ENCODE measurements at regions not wholly inside any gene's neighbourhood (a gene's known extent, or its start where the extent isn't known, plus 50 kb on each side); places are given as distances from the start of the nearest gene placed in this dataset.

DNA sequence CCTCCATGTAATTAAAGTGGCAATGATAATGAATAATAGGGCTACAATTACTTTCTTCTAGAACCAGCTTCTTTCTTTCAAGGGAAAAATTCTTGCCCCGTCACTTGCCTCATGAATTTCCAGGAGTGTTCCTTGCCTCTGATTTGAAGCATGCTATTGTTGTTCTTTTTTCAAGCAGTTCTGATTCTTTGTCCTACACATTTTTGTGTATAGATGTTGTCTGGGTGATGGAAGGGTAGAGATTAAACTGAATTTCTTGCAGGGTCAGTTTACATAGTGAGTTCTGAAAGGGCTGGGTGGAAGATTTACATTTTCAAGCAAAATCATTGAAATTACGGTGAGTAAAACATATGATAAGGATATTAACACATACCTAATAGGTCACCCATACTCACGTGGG, 107.0 kb upstream of the TENM3 start:
- no peak for TF ChIP-seq JUND (IDR thresholded peaks at IDR 0.05; ENCODE audit: low read depth)
- no peak for DNase-seq (ENCODE audit: low read depth in 1 of 2, low spot score in 1 of 2)
- in situ Hi-C loops (cut with HindIII; ENCODE audit: low pct_unique_long_range_greater_than_20kb, low sequenced_read_pairs), result no loop called here

DNA sequence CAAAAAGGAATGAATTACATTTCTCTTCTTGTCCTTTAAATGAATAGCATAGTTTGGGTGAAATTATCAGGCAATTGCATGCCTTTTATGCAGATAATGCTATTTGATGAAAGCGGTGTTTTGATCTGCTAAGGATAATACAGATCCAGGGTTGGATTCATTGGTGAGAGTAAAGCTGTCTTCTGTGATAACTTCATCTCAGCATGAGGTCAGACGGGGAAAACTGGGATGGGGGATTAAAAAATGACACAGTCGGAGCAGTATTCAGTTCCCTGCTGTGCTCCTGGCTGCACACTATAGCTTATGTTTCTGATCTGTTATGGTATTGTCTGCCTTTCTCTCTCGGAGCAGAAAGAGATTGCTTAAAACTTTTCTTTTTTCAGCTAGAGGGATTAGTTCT, 105.9 kb upstream of the TENM3 start:
- no peak for TF ChIP-seq JUND (IDR thresholded peaks at IDR 0.05; ENCODE audit: low read depth)
- in situ Hi-C loops (cut with HindIII; ENCODE audit: low pct_unique_long_range_greater_than_20kb, low sequenced_read_pairs), result no loop called here
- no peak for DNase-seq (ENCODE audit: low read depth in 1 of 2, low spot score in 1 of 2)

DNA sequence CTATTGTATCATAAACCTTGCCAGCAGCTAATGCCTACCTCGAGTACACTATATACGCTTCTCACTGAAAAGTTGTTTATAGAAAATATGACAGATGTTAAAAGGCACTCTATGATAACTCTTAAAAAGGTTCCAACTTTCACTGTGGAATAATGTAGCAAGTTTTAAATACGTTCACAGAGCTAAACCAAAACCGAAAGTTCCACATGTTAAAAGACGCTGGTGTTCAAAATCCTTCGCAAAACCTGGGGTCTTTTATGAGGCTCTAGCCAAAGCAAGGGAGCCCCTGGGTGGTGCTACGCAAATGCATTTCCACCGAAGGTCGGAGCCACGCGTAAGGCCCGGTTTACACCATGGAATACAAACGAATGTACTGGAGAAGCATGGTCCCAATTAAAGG, 103.7 kb upstream of the TENM3 start:
- TF ChIP-seq JUND (IDR thresholded peaks at IDR 0.05; ENCODE audit: low read depth), result no peak

DNA sequence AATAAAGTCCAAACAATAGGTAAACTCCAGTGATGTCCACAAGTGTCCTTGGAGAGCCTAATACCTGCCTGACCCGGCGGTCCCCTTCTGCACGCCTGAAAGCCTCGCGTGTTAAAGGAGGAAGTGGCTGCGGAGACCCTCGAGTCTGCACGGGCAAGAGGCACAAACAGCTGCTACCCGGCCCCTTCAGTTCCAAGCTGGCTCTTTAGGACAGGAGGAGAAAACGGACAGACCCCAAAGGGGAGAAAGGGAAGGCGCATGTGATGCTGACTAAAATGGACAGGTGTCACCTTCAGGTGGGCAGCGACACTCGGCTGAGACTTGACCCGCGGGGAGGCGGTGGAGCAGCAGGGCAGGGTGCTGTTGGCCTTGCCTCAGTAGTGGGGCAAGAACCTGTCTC, 102.7 kb upstream of the TENM3 start:
- TF ChIP-seq JUND (IDR thresholded peaks at IDR 0.05; ENCODE audit: low read depth), result no peak
- in situ Hi-C loops (cut with HindIII; ENCODE audit: low pct_unique_long_range_greater_than_20kb, low sequenced_read_pairs), result no loop called here
- no peak for DNase-seq (ENCODE audit: low read depth in 1 of 2, low spot score in 1 of 2)

More for the DNA sequence above, 103.7 kb upstream of the TENM3 start:
- in situ Hi-C loops (cut with HindIII; ENCODE audit: low pct_unique_long_range_greater_than_20kb, low sequenced_read_pairs), result no loop called here
- DNase-seq (ENCODE audit: low read depth in 1 of 2, low spot score in 1 of 2), result no peak

DNA sequence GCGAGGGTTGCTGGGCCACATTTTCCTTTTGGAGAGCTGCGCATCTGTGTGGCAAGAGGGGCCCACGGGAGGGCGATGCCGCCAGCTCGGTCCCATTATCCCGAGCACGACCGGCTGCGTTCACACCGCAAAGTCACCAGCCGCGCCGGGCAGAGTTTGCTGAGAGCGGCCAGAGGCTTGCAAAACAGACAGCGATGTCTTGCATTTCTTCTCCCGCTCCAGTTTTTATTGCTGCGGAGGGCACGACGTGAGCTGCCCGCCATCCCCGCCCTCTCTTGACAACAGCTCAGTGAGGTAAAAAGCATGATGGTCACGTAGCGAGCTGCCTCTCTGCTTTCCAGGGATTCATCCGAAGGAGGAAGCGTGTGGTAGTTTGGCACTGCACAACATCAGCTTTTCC, 102.1 kb upstream of the TENM3 start:
- DNase-seq (ENCODE audit: low read depth in 1 of 2, low spot score in 1 of 2), result no peak
- in situ Hi-C loops (cut with HindIII; ENCODE audit: low pct_unique_long_range_greater_than_20kb, low sequenced_read_pairs), result no loop called here
- no peak for TF ChIP-seq JUND (IDR thresholded peaks at IDR 0.05; ENCODE audit: low read depth)

DNA sequence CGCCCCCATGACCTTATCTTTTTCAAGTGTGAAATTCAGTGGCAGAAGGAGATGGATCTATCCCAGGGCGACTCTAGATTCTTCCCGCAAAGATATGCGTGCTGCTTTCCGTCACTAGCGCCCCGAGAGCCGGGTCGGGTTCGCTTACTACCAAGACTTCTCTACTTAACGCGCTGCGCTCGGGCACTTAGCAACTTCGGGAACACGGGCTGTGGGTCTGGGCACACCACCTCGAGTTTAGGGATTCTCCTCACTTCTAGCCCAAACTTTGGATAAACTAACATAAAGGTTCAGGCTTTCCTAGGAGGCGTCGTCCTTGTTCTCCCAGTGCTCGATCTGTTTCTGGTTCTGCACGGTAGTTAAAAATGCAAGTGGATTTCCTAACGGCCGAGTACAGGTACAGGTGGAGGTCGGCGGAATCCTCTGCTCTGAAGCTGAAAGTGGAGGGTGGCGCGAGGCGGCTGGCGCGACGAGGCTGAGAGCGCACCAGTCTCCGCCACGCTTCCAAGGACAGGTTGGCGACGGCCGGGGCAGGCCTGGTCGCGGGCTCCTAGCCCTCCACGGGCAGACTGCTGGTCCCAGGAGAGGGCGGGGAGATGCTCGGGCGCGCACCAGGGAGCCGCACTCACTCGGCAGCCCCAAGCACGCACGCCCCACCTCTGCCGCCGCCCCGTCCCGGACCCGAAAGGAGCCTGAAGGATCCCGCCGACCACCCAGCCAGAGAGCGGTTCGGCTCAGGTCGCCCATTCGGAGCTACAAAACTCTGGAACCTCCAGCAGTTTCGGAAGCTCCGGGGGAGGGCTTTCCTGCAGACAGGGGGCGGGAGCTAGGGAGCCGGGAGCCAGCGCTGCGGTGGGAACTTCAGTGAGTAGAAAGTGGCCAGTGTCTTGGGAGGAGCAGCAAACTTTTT, 100.8 kb upstream of the TENM3 start:
- DNase-seq (ENCODE audit: low read depth in 1 of 2, low spot score in 1 of 2), result no peak
- in situ Hi-C loops (cut with HindIII; ENCODE audit: low pct_unique_long_range_greater_than_20kb, low sequenced_read_pairs), result no loop called here
- TF ChIP-seq JUND (IDR thresholded peaks at IDR 0.05; ENCODE audit: low read depth), result no peak

DNA sequence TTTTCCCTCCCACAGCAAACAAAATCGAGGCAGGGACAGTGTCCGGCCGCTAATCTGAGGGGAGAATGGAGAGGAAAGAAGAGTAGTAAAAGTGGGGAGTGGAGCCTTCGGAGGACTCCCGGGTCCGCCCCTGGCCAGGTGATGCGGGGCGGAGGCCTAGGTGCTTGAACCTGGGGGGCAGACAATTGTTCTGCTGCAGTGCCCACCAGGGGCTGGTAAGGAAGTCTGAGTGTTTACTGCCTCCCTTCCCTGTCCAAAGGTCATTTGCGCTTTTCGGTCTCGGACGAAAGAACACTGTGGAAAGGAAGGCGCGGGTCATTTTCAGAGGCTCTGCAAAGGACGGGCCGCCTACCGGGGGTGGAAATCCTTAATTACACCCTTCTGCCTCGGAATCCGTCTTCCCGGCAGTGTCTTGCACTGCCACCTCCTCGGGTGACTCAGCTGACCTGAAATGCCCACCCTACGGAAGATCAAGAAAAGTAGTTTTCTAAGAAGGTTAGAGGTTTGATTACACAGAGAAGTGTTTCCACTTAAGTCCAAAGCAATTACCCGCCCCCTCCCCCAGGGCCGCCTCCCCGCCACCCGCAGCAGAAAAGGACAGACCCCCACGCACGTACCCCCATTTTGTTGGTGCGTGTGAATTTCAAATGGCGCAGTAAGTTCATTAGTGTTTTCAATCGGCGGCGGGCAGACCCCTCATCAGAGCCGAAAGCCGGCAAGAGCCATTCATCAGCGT, 99.9 kb upstream of the TENM3 start:
- TF ChIP-seq JUND (IDR thresholded peaks at IDR 0.05; ENCODE audit: low read depth), result no peak
- DNase-seq (ENCODE audit: low read depth in 1 of 2, low spot score in 1 of 2), result no peak
- in situ Hi-C loops (cut with HindIII; ENCODE audit: low pct_unique_long_range_greater_than_20kb, low sequenced_read_pairs), result no loop called here

DNA sequence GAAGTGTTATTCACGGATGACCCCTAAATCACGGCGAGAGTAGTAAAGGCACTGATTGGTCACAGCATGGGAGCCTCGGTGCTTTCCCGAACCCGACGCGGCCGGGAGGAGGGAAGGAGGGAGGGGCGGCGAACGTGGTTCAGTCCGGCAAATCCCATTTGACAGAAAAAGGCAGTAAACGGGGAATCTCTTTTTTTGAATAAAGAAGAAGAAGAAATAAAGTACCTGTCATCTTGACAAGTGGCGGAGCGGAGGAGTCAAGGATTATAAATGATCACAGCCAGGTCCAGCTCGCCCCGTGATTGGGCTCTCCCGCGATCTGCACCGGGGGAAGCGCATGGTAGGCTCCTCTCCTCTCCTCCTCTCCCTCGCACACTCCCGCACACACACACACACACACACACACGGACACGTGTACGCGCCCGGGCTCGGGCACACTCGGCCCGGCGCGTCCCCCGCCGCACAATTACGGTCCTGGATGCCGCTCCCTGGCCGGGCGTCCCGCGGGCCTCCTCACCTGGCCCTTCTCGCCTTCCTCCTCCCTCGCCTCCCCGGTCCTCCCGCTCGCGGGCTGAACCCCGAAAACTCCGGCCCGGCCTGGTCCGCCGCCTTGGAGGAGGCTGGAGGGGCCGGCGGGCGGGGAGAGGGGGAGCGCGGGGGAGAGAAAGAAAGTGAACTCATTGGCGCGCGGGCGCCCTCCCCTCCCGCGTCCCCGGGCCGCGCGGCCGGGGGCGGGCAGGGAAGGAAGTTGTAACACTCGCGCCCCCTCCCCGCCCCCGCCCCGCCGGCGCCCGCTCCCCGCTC, 99.2 kb upstream of the TENM3 start:
- DNase-seq (ENCODE audit: low read depth in 1 of 2, low spot score in 1 of 2), result peak; percentile 63 to 72
- no peak for TF ChIP-seq JUND (IDR thresholded peaks at IDR 0.05; ENCODE audit: low read depth)
- in situ Hi-C loops (cut with HindIII; ENCODE audit: low pct_unique_long_range_greater_than_20kb, low sequenced_read_pairs), result no loop called here

DNA sequence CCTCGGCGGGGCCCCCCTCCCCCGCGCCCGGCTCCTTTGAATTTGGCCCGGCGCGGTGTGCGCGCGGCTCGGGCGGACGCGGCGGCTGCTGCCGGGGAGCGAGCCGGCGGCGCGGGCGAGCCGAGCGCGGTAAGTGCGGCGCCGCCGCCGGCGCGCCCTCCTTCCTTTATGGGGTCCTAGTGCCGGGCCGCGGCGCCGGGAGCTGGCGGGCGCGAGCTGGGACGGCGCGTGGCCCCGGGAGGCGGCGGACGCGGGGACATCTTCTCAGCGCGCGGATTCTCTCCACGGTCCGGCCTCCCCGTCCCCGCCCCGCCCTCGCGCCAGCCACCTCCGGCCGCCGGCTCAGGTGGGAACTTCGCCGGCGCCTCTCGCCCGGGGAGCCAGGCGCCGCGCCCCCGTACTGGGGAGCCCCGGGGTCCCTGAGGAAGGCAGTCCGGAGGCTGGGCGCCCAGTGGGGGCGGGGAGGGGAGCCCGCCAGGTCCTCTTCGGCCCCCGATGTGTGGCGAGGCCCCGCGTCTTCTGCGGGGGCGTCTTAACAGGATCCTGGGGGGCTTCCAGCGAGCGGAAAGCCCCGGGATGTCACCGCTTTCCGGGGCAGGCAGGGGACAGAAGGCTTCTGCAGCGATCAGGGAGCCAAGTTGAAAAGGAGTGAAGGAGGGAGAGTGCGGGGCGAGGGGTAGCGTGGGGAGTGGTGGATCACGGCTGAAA, 98.4 kb upstream of the TENM3 start:
- no peak for DNase-seq (ENCODE audit: low read depth in 1 of 2, low spot score in 1 of 2)
- TF ChIP-seq JUND (IDR thresholded peaks at IDR 0.05; ENCODE audit: low read depth), result no peak
- in situ Hi-C loops (cut with HindIII; ENCODE audit: low pct_unique_long_range_greater_than_20kb, low sequenced_read_pairs), result no loop called here

DNA sequence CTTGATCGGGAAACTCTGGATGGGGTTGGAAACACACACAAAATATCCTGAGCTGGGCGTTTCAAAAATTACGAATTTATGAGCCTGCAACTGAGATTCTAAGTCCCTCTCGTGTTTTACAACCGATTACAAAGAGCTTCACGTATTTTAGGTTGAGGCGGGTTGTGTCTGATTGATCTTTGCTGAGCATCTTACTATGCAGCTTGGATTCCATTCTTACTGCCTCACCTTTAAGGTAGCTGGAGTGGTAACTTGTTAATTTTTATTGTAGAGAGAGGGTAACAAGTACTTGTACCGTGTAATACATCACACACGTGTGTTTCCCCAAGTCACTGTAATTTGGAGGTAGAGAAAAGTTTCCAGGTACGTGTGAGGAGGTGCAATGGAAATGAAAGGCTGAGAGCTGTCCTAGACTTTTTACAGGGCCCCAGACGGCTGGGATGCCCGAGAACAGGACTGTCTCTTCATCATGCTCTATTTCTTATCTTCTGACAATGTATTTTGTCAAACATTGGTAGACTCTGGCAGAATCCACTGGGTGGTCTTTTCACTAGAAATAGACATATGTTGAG, 97.8 kb upstream of the TENM3 start:
- in situ Hi-C loops (cut with HindIII; ENCODE audit: low pct_unique_long_range_greater_than_20kb, low sequenced_read_pairs), result no loop called here
- no peak for TF ChIP-seq JUND (IDR thresholded peaks at IDR 0.05; ENCODE audit: low read depth)
- peak in 1 of 2 experiments; percentile 9 for DNase-seq (ENCODE audit: low read depth in 1 of 2, low spot score in 1 of 2)

DNA sequence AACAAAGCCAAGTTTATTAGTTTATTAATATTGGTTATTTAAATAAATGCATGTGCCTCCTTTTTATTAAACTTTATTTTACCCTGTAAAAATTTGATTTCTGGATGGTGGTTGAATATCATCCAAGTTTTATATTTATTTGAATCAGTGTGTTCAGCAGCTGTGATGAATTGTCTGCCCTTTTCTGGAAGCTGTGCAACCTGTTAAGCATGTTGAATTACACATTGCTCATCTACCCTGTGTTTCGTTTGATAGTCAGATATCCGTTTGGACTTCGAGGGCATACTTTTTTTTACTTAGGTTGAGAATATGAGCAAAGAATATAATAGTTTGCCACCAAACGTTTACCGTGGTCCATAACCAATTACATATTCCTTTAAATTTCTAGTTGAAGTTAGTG, 95.8 kb upstream of the TENM3 start:
- peak in 1 of 2 experiments; percentile 44 for DNase-seq (ENCODE audit: low read depth in 1 of 2, low spot score in 1 of 2)
- in situ Hi-C loops (cut with HindIII; ENCODE audit: low pct_unique_long_range_greater_than_20kb, low sequenced_read_pairs), result no loop called here
- TF ChIP-seq JUND (IDR thresholded peaks at IDR 0.05; ENCODE audit: low read depth), result no peak

DNA sequence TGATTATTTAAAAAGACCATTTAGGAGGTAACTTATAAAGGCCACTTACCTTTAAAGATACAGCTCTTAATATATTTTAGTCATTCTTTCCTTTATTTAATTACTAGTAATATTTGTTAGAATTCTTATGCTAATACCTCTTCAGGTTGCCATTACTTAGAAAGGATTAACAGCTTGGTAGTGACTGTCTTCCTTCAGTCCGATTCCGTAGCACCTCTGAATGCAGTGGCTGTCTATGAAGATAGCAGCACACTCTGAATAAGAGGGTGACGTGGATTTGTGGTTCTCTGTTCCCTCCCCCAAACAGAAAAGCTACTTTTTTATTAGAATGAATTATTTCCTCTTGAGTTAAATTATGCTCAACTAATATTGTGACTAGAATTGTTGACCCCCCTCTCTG, 92.6 kb upstream of the TENM3 start:
- in situ Hi-C loops (cut with HindIII; ENCODE audit: low pct_unique_long_range_greater_than_20kb, low sequenced_read_pairs), result no loop called here

More for the DNA sequence above, 92.6 kb upstream of the TENM3 start:
- no peak for TF ChIP-seq JUND (IDR thresholded peaks at IDR 0.05; ENCODE audit: low read depth)
- DNase-seq (ENCODE audit: low read depth in 1 of 2, low spot score in 1 of 2), result no peak
